ENCODE measurements at regions not wholly inside any gene's neighbourhood (a gene's known extent, or its start where the extent isn't known, plus 50 kb on each side); places are given as distances from the start of the nearest gene placed in this dataset.

DNA sequence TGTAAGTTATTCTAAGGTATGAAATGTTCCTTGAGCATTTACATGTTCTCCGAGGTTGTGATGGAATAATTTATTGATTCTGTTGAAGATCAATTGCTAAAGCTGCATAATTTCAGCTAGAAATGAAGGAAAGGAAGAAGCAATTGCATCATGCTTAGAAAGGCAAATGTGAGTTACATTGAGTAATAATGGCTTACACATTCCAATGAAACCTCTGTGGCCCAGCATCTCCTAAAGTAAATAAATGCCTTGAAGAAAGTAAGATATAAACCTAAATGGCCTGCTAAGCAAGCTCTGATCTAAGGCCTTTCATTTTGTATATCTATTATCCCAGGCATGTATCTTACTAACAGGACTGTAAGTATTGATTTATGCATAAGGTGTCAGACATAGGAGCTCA, 677.3 kb upstream of the RGMB start:
- no peak overlapping the region for H3K9ac ChIP-seq (ENCODE audit: insufficient read depth in 1 of 2, low read length in 2 of 2)
- DNase-seq (peak in 1 of 3 donors; percentile 16), ATAC-seq (ENCODE audit: insufficient read depth, low FRiP score) (no peak)
- H3K9me3 ChIP-seq (ENCODE audit: control insufficient read depth in 4 of 4, insufficient read depth in 3 of 4, low read length in 3 of 4) = no peaks in the 10 kb centered on the region
- no peaks in the 10 kb centered on the region for H3K27me3 ChIP-seq (ENCODE audit: control insufficient read depth in 3 of 3, insufficient read depth in 3 of 3, low read length in 2 of 3)
- no peaks in the 10 kb centered on the region for H3K4me1 ChIP-seq (ENCODE audit: control insufficient read depth in 5 of 5, insufficient read depth in 5 of 5, low read length in 5 of 5)
- TF ChIP-seq CTCF (IDR thresholded peaks at IDR 0.05; ENCODE audit: control extremely low read depth, extremely low read depth) = no peak
- WGBS, 2 donors = 51 to 74% methylated on average over 1 of the region's 1 CpG
- no peak overlapping the region for H3K4me3 ChIP-seq
- H3K36me3 ChIP-seq (ENCODE audit: control insufficient read depth in 4 of 4, insufficient read depth in 4 of 4, low read length in 4 of 4) = no peaks in the 10 kb centered on the region
- no peak overlapping the region for H3K27ac ChIP-seq (ENCODE audit: low read depth in 1 of 2, low read length in 1 of 2)

- Histone ChIP-seq H3K36me3 (ENCODE audit: control insufficient read depth in 4 of 4, insufficient read depth in 4 of 4, low read length in 4 of 4) (no peaks in the 10 kb centered on the region), H3K4me3 (no peak overlapping the region), H3K9ac (ENCODE audit: insufficient read depth in 1 of 2, low read length in 2 of 2) (no peak overlapping the region), H3K27ac (ENCODE audit: low read depth in 1 of 2, low read length in 1 of 2) (no peak overlapping the region), H3K4me1 (ENCODE audit: control insufficient read depth in 5 of 5, insufficient read depth in 5 of 5, low read length in 5 of 5) (no peaks in the 10 kb centered on the region), H3K27me3 (ENCODE audit: control insufficient read depth in 3 of 3, insufficient read depth in 3 of 3, low read length in 2 of 3) (no peaks in the 10 kb centered on the region), H3K9me3 (ENCODE audit: control insufficient read depth in 4 of 4, insufficient read depth in 3 of 4, low read length in 3 of 4) (no peaks in the 10 kb centered on the region)
- DNase-seq = no peak
- no peak for ATAC-seq (ENCODE audit: insufficient read depth, low FRiP score)
- TF ChIP-seq CTCF (IDR thresholded peaks at IDR 0.05; ENCODE audit: control extremely low read depth, extremely low read depth) = no peak
- 64 to 70% methylated on average over 3 of the region's 3 CpGs for WGBS, 2 donors
Measured at GRCh38 chr5:98099448-98100105, 673.9 kb upstream of the RGMB start.

GRCh38 chr5:98101131-98101530, 672.3 kb upstream of the RGMB start:
- no peak for TF ChIP-seq CTCF (IDR thresholded peaks at IDR 0.05; ENCODE audit: control extremely low read depth, extremely low read depth)
- H3K36me3 ChIP-seq (ENCODE audit: control insufficient read depth in 4 of 4, insufficient read depth in 4 of 4, low read length in 4 of 4) = no peaks in the 10 kb centered on the region
- no peak overlapping the region for H3K9ac ChIP-seq (ENCODE audit: insufficient read depth in 1 of 2, low read length in 2 of 2)
- H3K4me1 ChIP-seq (ENCODE audit: control insufficient read depth in 5 of 5, insufficient read depth in 5 of 5, low read length in 5 of 5) = no peaks in the 10 kb centered on the region
- no peak for DNase-seq
- H3K4me3 ChIP-seq = no peak overlapping the region
- H3K27ac ChIP-seq (ENCODE audit: low read depth in 1 of 2, low read length in 1 of 2) = no peak overlapping the region
- no peaks in the 10 kb centered on the region for H3K9me3 ChIP-seq (ENCODE audit: control insufficient read depth in 4 of 4, insufficient read depth in 3 of 4, low read length in 3 of 4)
- no peaks in the 10 kb centered on the region for H3K27me3 ChIP-seq (ENCODE audit: control insufficient read depth in 3 of 3, insufficient read depth in 3 of 3, low read length in 2 of 3)
- ATAC-seq (ENCODE audit: insufficient read depth, low FRiP score) = no peak

DNA sequence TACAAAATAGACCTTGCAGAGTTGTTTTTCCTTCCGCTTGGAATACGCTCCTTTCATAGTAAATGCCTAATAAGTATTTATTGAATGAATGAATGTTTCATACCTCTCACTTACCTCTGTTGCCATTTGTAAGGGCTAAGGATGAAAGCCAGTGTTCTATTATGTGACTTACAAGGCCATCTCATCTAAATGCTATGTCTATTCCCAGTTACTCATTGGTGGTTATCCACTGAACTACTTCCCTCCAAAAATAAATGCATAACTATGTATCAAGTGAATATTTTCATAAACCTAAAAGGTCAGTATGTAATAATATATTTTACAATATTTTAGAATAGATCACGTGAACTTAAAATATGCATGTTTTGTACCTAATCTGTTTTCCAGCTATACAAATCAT, 670.5 kb upstream of the RGMB start:
- H3K9ac ChIP-seq (ENCODE audit: insufficient read depth in 1 of 2, low read length in 2 of 2) = no peak overlapping the region
- H3K27ac ChIP-seq (ENCODE audit: low read depth in 1 of 2, low read length in 1 of 2) = no peak overlapping the region
- H3K4me3 ChIP-seq = no peak overlapping the region
- no peaks in the 10 kb centered on the region for H3K36me3 ChIP-seq (ENCODE audit: control insufficient read depth in 4 of 4, insufficient read depth in 4 of 4, low read length in 4 of 4)
- H3K9me3 ChIP-seq (ENCODE audit: control insufficient read depth in 4 of 4, insufficient read depth in 3 of 4, low read length in 3 of 4) = no peaks in the 10 kb centered on the region
- WGBS, 2 donors = 62 to 68% methylated on average over 3 of the region's 3 CpGs
- DNase-seq = no peak
- no peaks in the 10 kb centered on the region for H3K4me1 ChIP-seq (ENCODE audit: control insufficient read depth in 5 of 5, insufficient read depth in 5 of 5, low read length in 5 of 5)
- no peaks in the 10 kb centered on the region for H3K27me3 ChIP-seq (ENCODE audit: control insufficient read depth in 3 of 3, insufficient read depth in 3 of 3, low read length in 2 of 3)
- TF ChIP-seq CTCF (IDR thresholded peaks at IDR 0.05; ENCODE audit: control extremely low read depth, extremely low read depth) = no peak
- ATAC-seq (ENCODE audit: insufficient read depth, low FRiP score) = no peak

Measured in lung (tissue), 11 donors.